WTC11 (cell line): ENCODE measurements at regions not wholly inside any gene's neighbourhood (a gene's known extent, or its start where the extent isn't known, plus 50 kb on each side); places are given as distances from the start of the nearest gene placed in this dataset.

Experiments used
- ATAC-seq: fragments of 200-7000 bp; cut with Tn5 transposase; 2 replicates; pipeline ENCODE4 v1.10.0; 2021; ENCODE audit warnings: mild to moderate bottlenecking, moderate library complexity
- CTCF ChIA-PET: fragments of 300-600 bp; sonication (Branson Sonifier 250); formaldehyde crosslinking; loops from one replicate; lab custom pipeline; 2021; ENCODE audit warnings: antibody characterized with exemption; lab: Charles Lee
- POLR2A ChIA-PET: fragments of 350-600 bp; sonication (Branson Sonifier 250); formaldehyde crosslinking; loops from one replicate; lab custom pipeline; 2021; ENCODE audit warnings: antibody characterized with exemption; lab: Charles Lee
- DNase-seq: peaks from one replicate; pipeline ENCODE4 v3.0.0; 2021; ENCODE audit warnings: low spot score
- H3K27ac Mint-ChIP-seq: 2 replicates; pipeline ENCODE4 v1.8.0; 2021; ENCODE audit warnings: mixed read lengths
- H3K27me3 Mint-ChIP-seq: 2 replicates; pipeline ENCODE4 v1.8.0; 2021; ENCODE audit warnings: low read depth, mild to moderate bottlenecking, moderate library complexity, mixed read lengths
- H3K36me3 Mint-ChIP-seq: 2 replicates; pipeline ENCODE4 v1.8.0; 2021; ENCODE audit warnings: mixed read lengths
- H3K4me1 Mint-ChIP-seq: 2 replicates; pipeline ENCODE4 v1.8.0; 2022; ENCODE audit warnings: mixed read lengths
- H3K4me3 Mint-ChIP-seq: 2 replicates; pipeline ENCODE4 v1.8.0; 2021; ENCODE audit warnings: mild to moderate bottlenecking, moderate library complexity, mixed read lengths
- H3K9me3 Mint-ChIP-seq: 2 replicates; pipeline ENCODE4 v1.8.0; 2021; ENCODE audit warnings: mixed read lengths
- ARID4B ChIP-seq: sonication (generic); formaldehyde crosslinking; IDR thresholded peaks from 2 replicates; pipeline ENCODE4 v1.8.0; 2023; ENCODE audit warnings: missing genetic modification reagents, mild to moderate bottlenecking, borderline replicate concordance
- ESRRA ChIP-seq: sonication (generic); formaldehyde crosslinking; IDR thresholded peaks from 2 replicates; pipeline ENCODE4 v1.8.1; 2022; ENCODE audit warnings: mild to moderate bottlenecking, missing genetic modification reagents, borderline replicate concordance
- ETV6 ChIP-seq: sonication (generic); formaldehyde crosslinking; IDR thresholded peaks from 2 replicates; pipeline ENCODE4 v1.8.1; 2022; ENCODE audit warnings: mild to moderate bottlenecking, missing genetic modification reagents
- GRHL2 ChIP-seq: fragments of 250-450 bp; sonication (Bioruptor Pico); IDR thresholded peaks from 2 replicates; pipeline ENCODE4 v1.8.0; 2022; ENCODE audit warnings: mild to moderate bottlenecking, moderate library complexity; ENCODE audit not compliant: insufficient replicate concordance, severe bottlenecking
- GTF2I ChIP-seq: fragments of 250-450 bp; sonication (Bioruptor Pico); conservative IDR thresholded peaks from 2 replicates; pipeline ENCODE4 v1.4.0; 2021; ENCODE audit warnings: mild to moderate bottlenecking
- IRF2 ChIP-seq: sonication (generic); formaldehyde crosslinking; IDR thresholded peaks from 2 replicates; pipeline ENCODE4 v1.8.0; 2022; ENCODE audit warnings: low read depth, missing genetic modification reagents, borderline replicate concordance
- JAZF1 ChIP-seq: fragments of 250-450 bp; sonication (Bioruptor Pico); IDR thresholded peaks from 2 replicates; pipeline ENCODE4 v1.9.0; 2021; ENCODE audit warnings: moderate library complexity, mild to moderate bottlenecking, inconsistent platforms
- RELA ChIP-seq: sonication (generic); formaldehyde crosslinking; IDR thresholded peaks from 2 replicates; pipeline ENCODE4 v1.8.1; 2022; ENCODE audit warnings: missing genetic modification reagents, mild to moderate bottlenecking, borderline replicate concordance
- TEAD4 ChIP-seq: sonication (generic); formaldehyde crosslinking; IDR thresholded peaks from 2 replicates; pipeline ENCODE4 v1.8.0; 2022; ENCODE audit warnings: mild to moderate bottlenecking, missing genetic modification reagents
- TP53 ChIP-seq: sonication (generic); formaldehyde crosslinking; IDR thresholded peaks from 2 replicates; pipeline ENCODE4 v1.8.1; 2023; ENCODE audit warnings: mild to moderate bottlenecking, missing genetic modification reagents
- ZNF263 ChIP-seq: sonication (generic); formaldehyde crosslinking; IDR thresholded peaks from 2 replicates; pipeline ENCODE4 v1.8.1; 2022; ENCODE audit warnings: low read depth, mild to moderate bottlenecking, moderate library complexity, missing genetic modification reagents
- ZNF512 ChIP-seq: sonication (generic); formaldehyde crosslinking; IDR thresholded peaks from 2 replicates; pipeline ENCODE4 v1.8.1; 2022; ENCODE audit warnings: missing genetic modification reagents, borderline replicate concordance
- TF ChIP-seq, protein P1 (sequence below): sonication (generic); formaldehyde crosslinking; IDR thresholded peaks from 2 replicates; pipeline ENCODE4 v1.8.1; 2022; ENCODE audit warnings: low read depth, mild to moderate bottlenecking, moderate library complexity, missing genetic modification reagents, borderline replicate concordance
- TF ChIP-seq, protein P2 (sequence below): sonication (generic); formaldehyde crosslinking; conservative IDR thresholded peaks from 2 replicates; pipeline ENCODE4 v1.8.1; 2022; ENCODE audit warnings: mild to moderate bottlenecking, missing genetic modification reagents
- TF ChIP-seq, protein P3 (sequence below): sonication (generic); formaldehyde crosslinking; IDR thresholded peaks from 2 replicates; pipeline ENCODE4 v1.8.0; 2022; ENCODE audit warnings: mild to moderate bottlenecking, missing genetic modification reagents
- TF ChIP-seq, protein P4 (sequence below): sonication (generic); formaldehyde crosslinking; IDR thresholded peaks from 2 replicates; pipeline ENCODE4 v1.8.0; 2023; ENCODE audit warnings: mild to moderate bottlenecking, missing genetic modification reagents

- ChIA-PET POLR2A (no interaction called here), CTCF (no interaction called here)
- Mint-ChIP-seq H3K4me1 (peaks cover 4% of the 10 kb centered on the region; the same call in 1 of the 2 replicates), H3K9me3 (no peaks in the 10 kb centered on the region), H3K27ac (no peak overlapping the region), H3K4me3 (no peak overlapping the region), H3K36me3 (no peaks in the 10 kb centered on the region), H3K27me3 (no peaks in the 10 kb centered on the region)
- DNase-seq (no peak), ATAC-seq (no peak)
- TF ChIP-seq RELA (CRISPR knock-in tag) (no peak), ZNF512 (CRISPR knock-in tag) (no peak), ARID4B (CRISPR knock-in tag) (no peak), ESRRA (CRISPR knock-in tag) (no peak), ETV6 (CRISPR knock-in tag) (no peak), ZNF263 (CRISPR knock-in tag) (no peak), TP53 (CRISPR knock-in tag) (no peak), GTF2I (CRISPR knock-in tag) (no peak), JAZF1 (no peak), GRHL2 (CRISPR knock-in tag) (no peak), IRF2 (CRISPR knock-in tag) (no peak), TEAD4 (no peak)
- TF ChIP-seq, protein P1, sequence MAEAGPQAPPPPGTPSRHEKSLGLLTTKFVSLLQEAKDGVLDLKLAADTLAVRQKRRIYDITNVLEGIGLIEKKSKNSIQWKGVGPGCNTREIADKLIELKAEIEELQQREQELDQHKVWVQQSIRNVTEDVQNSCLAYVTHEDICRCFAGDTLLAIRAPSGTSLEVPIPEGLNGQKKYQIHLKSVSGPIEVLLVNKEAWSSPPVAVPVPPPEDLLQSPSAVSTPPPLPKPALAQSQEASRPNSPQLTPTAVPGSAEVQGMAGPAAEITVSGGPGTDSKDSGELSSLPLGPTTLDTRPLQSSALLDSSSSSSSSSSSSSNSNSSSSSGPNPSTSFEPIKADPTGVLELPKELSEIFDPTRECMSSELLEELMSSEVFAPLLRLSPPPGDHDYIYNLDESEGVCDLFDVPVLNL (CRISPR knock-in tag): no peak
- TF ChIP-seq, protein P2, sequence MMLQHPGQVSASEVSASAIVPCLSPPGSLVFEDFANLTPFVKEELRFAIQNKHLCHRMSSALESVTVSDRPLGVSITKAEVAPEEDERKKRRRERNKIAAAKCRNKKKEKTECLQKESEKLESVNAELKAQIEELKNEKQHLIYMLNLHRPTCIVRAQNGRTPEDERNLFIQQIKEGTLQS: no peak
- TF ChIP-seq, protein P3, sequence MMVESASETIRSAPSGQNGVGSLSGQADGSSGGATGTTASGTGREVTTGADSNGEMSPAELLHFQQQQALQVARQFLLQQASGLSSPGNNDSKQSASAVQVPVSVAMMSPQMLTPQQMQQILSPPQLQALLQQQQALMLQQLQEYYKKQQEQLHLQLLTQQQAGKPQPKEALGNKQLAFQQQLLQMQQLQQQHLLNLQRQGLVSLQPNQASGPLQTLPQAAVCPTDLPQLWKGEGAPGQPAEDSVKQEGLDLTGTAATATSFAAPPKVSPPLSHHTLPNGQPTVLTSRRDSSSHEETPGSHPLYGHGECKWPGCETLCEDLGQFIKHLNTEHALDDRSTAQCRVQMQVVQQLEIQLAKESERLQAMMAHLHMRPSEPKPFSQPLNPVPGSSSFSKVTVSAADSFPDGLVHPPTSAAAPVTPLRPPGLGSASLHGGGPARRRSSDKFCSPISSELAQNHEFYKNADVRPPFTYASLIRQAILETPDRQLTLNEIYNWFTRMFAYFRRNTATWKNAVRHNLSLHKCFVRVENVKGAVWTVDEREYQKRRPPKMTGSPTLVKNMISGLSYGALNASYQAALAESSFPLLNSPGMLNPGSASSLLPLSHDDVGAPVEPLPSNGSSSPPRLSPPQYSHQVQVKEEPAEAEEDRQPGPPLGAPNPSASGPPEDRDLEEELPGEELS (CRISPR knock-in tag): no peak
- TF ChIP-seq, protein P4, sequence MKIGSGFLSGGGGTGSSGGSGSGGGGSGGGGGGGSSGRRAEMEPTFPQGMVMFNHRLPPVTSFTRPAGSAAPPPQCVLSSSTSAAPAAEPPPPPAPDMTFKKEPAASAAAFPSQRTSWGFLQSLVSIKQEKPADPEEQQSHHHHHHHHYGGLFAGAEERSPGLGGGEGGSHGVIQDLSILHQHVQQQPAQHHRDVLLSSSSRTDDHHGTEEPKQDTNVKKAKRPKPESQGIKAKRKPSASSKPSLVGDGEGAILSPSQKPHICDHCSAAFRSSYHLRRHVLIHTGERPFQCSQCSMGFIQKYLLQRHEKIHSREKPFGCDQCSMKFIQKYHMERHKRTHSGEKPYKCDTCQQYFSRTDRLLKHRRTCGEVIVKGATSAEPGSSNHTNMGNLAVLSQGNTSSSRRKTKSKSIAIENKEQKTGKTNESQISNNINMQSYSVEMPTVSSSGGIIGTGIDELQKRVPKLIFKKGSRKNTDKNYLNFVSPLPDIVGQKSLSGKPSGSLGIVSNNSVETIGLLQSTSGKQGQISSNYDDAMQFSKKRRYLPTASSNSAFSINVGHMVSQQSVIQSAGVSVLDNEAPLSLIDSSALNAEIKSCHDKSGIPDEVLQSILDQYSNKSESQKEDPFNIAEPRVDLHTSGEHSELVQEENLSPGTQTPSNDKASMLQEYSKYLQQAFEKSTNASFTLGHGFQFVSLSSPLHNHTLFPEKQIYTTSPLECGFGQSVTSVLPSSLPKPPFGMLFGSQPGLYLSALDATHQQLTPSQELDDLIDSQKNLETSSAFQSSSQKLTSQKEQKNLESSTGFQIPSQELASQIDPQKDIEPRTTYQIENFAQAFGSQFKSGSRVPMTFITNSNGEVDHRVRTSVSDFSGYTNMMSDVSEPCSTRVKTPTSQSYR (CRISPR knock-in tag): no peak
Measured at GRCh38 chr20:53693262-53693871, 99.7 kb upstream of the ZNF217 start.
